Bone marrow (tissue), 2 donors: ENCODE measurements at regions not wholly inside any gene's neighbourhood (a gene's known extent, or its start where the extent isn't known, plus 50 kb on each side); places are given as distances from the start of the nearest gene placed in this dataset.

ENCODE experiments used
- DNase-seq, 2 donors: peaks; one replicate each; lab custom pipeline; 2025; lab: John Stamatoyannopoulos, UW

DNA sequence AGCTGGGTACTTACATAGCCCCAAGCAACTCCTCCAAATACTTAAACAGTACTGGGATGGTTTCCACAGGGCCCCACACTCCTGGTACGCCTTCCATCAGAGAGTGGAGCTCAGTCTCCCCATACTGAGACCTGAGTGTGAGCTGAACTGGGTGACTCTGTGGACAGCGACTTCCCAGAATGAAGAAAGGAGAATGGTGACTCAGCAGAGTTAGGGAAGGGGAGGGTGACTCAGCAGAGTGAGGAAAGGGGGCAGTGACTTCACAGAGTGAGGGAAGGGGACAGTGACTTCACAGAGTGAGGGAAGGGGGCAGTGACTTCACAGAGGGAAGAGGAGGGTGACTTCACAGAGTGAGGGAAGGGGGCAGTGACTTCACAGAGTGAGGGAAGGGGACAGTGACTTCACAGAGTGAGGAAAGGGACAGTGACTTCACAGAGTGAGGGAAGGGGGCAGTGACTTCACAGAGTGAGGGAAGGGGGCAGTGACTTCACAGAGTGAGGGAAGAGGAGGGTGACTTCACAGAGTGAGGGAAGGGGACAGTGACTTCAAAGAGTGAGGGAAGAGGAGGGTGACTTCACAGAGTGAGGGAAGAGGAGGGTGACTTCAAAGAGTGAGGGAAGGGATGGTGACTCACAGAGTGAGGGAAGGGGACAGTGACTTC lies 141.3 kb upstream of the PITRM1 start:
- peak in 1 of 2 donors; percentile 15 for DNase-seq

- no peak for DNase-seq
These were observed 139.9 kb upstream of the PITRM1 start for GRCh38 chr10:3312403-3312940.

DNA sequence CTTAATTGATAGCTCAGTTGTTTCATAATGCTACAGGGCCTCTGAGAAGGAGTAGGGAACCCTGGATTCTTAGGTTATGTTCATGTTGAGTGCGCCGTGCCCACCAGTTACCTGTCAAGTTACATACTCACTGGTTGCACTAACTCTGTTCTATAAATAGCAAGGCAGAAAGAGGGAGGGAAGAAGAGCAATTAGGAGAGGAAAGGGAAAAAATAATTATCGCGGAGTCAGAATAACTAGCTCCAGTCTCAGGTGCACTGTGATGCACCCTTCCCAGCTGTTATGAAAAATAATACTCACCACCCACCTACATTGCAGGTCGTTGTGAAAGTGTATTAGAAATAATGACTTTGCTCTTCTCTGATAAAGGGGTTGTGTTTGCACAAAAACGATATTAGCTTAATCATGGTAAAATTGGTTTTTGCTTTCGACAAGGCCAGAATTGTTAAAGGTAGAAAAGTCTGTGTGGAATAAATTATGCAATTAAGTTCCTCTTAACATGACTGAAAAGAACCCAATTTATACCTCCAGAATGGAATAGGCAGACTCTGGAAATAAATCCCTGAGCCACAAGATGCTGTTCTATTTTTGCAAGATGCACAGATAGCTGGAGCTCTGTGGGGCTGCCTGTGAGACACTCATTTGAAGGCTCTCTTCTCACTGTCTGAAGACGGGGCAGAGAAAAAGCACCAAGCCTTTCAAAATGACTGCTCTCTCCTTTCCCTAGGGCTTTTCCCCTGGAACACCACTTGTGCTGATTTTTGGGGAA lies 137.6 kb upstream of the PITRM1 start:
- no peak for DNase-seq

DNA sequence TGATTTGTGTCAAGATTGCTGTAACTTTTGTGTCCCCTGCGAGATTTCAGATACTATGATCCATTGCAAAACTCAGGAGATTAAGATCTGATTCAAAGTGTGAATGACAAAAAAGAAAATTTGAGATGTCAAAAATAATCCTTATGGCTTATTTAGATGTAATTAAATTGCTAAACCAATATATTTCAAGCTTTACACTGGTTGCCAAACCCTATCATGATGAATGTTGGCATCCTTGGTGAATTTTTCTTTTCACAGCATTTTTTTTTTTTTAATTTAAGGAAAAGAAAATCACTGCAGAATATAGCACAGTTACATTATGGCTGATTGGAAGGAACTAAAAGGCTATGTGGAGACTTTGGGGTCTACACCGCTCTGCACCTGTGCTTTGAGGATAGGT lies 133.5 kb upstream of the PITRM1 start:
- no peak for DNase-seq

GRCh38 chr10:3295582-3296151 lies 123.1 kb upstream of the PITRM1 start:
- DNase-seq: no peak

GRCh38 chr10:3294919-3295581 lies 122.5 kb upstream of the PITRM1 start:
- DNase-seq: no peak

GRCh38 chr10:3293581-3294431 lies 121.2 kb upstream of the PITRM1 start:
- DNase-seq: no peak

GRCh38 chr10:3292636-3293035 lies 120.1 kb upstream of the PITRM1 start:
- no peak for DNase-seq

GRCh38 chr10:3290550-3290949 lies 118.0 kb upstream of the PITRM1 start:
- no peak for DNase-seq

DNA sequence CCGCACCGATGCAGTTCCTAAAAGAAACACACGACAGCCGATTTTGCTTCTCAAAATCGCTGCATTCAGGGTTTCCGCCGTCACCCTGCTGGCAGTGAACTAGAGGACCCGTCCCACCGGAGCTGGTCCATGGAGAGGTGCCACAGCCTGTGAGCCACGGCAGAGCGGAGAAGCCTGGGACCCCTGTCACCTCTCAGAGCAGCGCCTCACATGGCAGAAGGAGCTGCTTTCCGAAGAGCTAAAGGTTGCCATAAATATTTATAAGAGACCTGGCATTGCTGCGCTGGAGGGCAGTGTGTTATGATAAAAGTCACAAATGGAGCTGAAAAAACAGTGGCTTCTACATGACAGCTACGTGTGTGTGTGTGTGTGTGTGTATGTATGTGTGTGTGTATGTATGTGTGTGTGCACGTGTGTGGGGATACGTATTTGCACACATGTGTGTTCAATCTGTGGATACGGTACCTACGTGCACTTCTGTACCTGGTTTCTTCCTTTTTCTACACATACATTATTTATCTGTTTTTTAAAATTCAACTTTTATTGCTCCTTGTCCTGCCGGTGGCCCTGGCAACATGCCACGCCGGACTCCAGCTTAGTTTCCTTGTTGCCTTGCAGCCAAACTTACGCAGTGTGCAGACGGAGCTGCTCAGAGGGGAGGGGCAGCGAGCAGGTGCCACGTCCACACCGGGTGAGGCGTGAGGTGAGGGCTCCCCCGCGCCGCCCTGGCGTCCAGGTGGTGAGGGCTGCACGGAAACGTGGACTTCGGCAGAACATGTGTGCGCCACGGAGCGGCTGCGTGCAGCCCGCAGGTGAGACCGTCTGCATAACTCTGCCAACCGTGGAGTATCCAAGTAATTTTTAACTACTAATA lies 115.2 kb upstream of the PITRM1 start:
- no peak for DNase-seq

DNA sequence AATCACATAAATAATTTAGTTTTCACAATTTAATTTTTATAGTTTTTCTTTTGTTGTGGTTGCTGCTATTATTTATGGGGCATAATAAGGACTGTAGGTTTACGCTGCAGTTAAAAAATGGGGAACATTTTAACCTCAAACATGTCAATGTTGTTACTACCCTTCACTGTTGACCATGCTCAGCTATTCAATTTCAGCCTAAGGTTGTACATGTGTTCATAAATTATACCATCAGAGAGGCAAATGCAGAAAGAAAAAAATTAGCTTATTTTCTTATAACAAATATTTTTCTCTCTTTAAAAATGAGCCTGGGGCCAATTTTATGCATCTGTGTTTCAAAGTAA lies 110.1 kb upstream of the PITRM1 start:
- no peak for DNase-seq

DNA sequence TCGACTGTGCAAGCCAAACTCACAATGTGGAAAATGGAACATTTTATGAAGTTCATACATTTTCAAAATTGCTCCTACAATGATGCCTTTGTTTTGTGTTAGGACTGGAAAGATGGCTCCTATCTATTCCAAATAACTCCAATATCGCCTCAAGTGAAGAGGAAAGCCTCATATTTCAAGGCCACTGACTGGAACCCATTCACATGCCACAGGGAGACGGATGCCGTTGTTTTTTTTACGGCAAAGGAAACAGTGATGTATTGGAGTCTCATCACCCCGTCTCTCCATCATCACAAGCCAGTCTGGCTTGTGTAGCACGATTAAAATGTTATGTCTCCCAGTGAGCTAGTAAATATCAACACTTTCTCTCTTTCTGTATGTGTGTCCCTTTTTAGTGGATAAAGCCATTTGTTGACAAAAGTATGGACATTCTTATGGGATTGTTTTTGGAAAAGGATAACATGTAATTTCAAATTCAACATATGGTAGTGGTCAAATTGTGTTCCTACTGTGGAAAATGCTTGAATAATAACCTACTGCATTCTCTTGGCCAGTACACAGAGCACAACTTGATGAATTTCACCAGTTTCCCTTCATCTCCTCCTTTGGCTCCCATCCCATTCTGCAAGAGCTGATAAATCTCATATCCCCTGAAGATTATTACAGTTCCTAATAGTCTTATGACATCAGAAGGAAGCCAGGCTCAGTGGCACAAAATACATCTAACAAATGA lies 109.5 kb upstream of the PITRM1 start:
- no peak for DNase-seq

DNA sequence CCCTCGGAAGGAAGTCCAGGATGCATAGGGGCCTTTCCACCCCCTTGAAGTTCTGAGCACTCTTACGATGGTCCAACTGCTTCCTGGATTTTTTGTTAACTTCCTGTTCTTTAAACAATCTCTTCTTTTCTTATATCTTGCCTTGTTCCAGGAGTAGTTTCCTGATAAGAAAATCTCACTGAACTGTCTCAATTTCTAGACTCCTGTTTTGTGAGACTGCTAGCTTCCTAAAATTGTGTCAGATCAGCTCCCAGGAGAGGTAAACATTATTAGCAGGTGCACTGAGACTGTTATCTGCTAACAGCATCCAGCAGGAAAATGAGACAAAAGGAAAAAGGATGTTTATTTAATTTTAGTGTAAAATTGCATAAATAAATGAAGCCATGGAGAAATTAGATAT lies 106.2 kb upstream of the PITRM1 start:
- no peak for DNase-seq

DNA sequence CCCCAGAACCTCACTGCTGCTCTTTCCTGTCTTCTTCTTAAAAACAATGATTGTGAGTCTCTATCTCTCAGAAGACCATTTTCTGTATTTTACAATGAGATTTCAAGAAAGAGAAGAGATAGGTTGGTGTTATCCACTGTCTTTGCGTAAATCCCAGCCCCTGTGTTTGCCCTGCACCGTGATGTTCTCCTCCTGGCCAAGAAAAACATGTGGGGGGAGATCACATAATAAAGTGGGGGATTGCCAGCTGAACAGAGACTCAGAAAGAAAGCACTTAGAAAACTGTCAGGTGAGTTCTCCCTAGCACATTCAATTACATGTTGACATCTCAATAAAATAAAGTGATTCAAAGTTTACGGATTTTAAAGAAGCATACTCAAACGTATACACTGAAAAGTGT lies 105.0 kb upstream of the PITRM1 start:
- no peak for DNase-seq

GRCh38 chr10:3274414-3274813 lies 101.8 kb upstream of the PITRM1 start:
- DNase-seq: no peak

GRCh38 chr10:3273966-3274365 lies 101.4 kb upstream of the PITRM1 start:
- no peak for DNase-seq

DNA sequence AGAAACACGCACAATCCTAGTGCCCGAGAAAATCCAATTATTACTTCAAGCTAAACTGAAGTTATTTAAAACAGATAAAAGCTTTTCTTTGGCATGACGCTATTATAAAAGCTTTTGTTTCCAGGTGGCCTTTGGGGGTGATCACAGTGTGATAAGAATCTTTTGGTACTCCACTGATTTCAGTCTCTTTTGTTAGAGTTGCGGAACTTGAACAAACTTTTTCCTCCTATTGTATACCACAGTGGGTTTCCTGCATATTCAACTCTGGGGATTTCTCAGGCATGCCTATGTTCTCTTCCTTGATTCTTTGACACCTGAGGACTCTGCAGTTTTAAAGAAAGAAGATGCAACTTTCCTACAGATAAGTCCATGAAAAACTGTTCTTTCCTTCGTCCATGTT lies 99.7 kb upstream of the PITRM1 start:
- no peak for DNase-seq

GRCh38 chr10:3271354-3272115 lies 99.0 kb upstream of the PITRM1 start:
- no peak for DNase-seq

- no peak for DNase-seq
These were observed 98.2 kb upstream of the PITRM1 start for GRCh38 chr10:3270577-3271316.
